Suppressor macrophage treated with lipopolysaccharide for 4 hours (primary cell): ENCODE measurements at regions not wholly inside any gene's neighbourhood (a gene's known extent, or its start where the extent isn't known, plus 50 kb on each side); places are given as distances from the start of the nearest gene placed in this dataset.
"Not testable (repeated sequence)": the region's sequence is repeated elsewhere in the genome, so short reads cannot be mapped to it uniquely, and the experiment has no call there.

Source experiments
- DNase-seq: peaks from one replicate; pipeline ENCODE4 v3.0.0-alpha.2; 2020

DNA sequence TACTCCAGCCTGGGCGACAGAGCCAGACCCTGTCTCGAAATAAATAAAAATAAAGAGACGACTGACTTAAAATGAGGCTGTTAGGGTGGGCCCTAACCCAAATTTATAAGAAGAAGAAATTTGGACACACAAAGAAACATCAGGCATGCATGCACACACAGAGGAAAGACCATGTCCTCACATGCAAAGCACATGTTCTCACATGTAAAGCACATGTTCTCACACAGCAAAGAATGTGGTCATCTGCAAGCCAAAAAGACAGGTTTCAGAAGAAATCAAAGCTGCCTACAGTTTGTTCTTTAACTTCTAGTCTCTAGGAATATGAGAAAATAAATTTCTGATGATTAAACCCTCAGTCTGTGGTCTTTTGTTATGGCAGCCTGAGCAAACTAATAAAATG lies 132.3 kb upstream of the CRIM1 start:
- DNase-seq: no peak

DNA sequence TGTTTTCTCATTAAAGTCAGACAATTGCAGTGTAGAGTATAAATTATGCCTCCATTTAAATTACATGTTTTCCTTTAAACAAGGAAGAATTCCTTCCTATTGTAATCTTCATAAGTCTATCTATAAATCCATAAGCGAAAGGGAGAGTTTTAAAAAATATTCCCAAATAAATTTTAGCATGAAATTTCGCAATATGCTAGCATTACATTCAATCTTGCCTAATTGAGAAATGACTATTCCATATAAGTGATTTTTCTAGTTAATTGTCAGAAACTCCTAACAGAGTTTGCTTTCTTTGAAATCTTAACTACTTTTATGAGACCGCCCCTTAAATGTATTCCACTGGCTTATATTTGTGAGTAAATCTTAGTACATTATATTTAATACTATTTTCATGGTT lies 133.1 kb upstream of the CRIM1 start:
- no peak for DNase-seq

DNA sequence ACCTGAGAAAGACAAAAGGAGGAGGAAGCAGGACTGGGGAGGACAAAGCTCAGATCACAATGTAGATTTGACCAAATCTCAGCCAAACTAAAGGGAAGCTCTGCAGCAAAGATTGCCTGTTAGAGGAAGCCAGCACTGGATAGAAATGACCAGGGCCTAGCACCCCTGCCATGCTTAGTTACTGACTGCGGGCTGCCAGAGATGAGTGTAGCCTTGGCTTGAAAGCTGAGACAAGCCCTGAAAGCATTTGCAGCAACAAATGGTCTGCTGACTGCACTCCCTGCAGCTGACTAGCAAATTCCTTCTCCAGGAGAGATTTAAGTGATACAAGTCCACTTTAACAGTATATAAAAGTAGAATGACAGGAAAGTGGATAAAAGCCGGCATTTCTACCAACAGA lies 140.9 kb upstream of the CRIM1 start:
- no peak for DNase-seq

DNA sequence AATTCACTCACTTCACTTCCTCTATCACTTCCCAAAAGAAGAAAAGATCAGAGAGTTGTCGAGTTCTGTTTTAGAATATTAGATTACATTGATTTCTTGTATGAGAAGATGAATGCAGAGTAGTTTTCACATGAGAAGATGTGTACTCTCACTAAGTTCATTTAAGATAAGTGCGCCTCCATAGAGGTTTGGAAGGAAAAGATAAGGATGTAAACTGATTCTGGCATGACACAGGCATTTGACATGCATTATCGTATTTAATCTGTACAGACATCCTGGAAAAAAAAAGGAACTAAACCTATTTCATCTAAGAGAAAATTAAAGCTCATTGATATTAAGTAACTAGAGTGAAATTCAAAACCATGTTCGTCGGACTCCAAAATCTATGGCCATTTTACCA lies 152.2 kb upstream of the CRIM1 start:
- no peak for DNase-seq

DNA sequence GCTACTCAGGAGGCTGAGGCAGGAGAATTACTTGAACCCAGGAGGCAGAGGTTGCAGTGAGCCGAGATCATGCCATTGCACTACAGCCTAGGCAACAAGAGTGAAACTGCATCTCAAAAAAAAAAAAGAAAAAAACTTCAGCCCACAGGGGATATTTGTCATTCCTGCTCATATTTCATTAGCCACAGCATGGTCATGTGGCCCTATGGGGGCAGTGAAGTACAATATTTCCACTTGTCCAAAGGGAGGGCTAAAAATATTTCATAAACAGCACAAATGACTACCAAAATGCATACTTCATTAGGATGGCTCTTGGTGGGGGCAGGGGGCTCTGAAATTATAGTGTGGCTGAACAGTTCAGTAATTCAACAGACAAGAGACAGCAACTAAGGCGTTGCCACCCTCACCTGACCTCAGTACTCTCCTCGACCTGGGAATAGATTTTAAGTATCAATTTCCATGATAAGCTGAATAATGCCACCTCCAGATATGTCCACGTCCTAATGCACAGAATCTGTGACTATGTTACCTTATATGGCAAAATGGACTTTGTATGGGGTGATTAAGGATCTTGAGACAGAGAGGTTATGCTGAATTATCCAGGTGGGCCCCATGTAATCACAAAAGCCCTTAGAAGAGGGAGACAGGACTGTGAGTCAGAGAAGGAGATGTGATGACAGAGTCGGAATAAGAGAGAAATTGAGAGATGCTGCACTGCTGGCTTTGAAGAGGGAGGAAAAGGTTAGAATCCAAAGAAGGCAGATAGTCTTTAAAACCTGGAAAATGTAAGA lies 158.2 kb upstream of the CRIM1 start:
- DNase-seq: no peak

DNA sequence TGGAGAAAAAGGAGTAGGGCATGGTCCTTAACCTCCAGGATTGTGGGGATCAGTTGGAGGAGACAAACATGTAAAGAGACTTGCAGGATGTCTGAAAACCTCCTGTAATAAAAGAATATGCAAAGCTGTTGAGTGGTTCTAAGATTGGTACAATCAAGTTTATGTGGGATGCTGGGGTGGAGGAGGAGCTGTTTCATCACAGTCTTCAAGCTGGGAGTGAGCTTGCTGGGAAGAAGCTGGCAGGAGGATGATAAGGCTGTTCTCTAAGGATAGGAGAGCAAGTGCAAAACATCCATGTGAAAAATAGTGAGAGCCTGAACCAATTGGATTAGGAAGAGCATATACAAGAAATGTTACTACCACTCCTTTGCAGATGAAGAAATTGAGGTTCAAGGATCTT lies 161.9 kb upstream of the CRIM1 start:
- no peak for DNase-seq

DNA sequence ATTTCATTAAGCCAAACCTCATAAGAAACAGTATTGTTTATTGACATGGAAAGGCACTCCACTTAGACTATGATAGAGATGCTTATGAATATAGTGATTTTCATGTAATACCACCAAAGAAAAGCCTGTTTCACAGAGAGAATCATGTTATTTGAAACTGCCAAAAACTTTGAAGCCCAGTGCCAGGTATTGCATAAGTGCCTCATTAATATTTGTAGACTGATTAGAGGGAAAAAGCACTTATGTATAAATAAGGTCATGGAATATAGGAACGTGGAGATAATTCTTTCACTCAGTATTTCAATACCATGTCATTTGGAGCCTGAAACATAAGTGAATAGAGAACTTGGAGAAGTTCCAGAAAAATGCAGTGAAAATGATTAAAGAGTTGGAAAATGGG lies 162.6 kb upstream of the CRIM1 start:
- no peak for DNase-seq

DNA sequence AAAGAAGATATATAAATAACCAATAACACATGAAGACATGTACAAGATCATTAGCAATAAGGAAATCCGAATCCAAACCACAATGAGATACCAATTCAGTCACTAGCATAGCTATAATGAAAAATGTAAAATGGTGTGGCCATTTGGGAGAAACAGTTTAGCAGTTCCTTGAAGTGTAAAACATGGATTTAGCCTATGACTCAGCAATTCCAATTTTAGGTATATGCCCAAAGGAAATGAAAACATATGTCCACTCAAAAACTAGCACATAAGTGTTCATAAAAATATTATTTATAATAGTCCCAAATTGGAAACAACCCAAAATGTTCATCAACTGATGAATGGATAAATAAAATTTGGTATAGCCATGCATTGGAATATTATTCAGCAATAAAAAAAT lies 165.5 kb upstream of the CRIM1 start:
- DNase-seq: no peak

DNA sequence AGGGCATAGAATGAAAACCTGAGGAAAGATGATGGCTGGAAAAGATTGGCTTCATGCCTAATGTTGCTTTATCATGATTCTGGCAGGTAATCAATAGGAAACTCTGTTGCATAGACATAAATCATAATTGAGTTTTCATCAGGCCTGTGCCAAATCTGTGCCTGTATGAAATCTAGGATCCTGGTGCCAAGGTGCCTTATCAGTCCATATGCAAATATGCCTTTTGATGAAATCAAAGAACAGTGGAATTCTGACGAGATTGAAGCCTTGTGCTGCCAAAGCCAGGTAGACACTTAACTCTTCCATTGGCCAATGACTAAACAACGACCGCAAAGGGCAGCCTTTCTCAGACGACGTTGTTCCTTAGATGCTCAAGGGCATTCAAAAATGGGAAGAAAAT lies 170.0 kb upstream of the CRIM1 start:
- no peak for DNase-seq

DNA sequence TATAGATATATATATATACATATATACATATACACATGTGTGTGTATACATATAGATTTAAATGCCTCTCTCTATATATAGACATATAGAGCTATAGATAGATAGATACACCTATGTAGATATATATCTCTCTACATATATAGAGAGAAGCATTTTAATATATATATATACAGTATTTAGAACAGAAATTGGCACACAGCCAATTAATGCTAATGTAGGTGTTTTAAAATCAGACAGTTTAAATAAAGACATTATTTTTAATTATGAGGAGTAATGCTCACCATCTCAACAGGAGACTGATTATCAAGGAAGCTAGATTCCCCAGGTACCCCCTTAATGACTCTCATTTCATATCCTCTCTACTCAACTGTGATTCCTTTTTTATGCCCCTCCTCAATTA lies 170.7 kb upstream of the CRIM1 start:
- no peak for DNase-seq

DNA sequence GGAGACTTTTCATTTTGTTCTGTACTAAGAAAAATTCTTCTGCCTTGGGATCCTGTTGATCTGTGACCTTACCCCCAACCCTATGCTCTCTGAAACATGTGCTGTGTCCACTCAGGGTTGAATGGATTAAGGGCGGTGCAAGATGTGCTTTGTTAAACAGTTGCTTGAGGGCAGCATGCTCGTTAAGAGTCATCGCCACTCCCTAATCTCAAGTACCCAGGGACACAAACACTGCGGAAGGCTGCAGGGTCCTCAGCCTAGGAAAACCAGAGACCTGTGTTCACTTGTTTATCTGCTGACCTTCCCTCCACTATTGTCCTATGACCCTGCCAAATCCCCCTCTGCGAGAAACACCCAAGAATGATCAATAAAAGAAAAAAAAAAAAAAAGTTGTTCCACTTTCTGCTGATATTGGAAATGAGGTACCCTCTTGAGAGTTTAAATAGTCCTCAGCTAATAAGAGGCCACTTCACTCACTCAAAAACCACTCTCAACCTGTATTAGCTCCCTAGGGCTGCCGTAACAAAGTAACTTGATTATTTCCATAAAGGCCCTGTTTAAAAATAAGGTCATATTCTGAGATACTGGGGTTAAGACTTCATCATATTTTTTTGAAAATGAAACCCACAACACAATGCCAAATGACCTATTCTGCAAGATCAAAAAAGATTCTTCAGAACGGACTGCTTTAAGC lies 174.6 kb upstream of the CRIM1 start:
- DNase-seq: not testable (repeated sequence)

DNA sequence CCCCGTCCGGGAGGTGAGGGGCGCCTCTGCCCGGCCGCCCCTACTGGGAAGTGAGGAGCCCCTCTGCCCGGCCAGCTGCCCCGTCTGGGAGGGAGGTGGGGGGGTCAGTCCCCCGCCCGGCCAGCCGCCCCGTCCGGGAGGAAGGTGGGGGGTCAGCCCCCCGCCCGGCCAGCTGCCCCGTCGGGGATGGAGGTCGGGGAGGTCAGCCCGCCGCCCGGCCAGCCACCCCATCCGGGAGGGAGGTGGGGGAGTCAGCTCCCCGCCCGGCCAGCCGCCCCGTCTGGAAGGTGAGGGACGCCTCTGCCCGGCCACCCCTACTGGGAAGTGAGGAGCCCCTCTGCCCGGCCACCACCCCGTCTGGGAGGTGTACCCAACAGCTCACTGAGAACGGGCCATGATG lies 175.3 kb upstream of the CRIM1 start:
- DNase-seq: not testable (repeated sequence)

DNA sequence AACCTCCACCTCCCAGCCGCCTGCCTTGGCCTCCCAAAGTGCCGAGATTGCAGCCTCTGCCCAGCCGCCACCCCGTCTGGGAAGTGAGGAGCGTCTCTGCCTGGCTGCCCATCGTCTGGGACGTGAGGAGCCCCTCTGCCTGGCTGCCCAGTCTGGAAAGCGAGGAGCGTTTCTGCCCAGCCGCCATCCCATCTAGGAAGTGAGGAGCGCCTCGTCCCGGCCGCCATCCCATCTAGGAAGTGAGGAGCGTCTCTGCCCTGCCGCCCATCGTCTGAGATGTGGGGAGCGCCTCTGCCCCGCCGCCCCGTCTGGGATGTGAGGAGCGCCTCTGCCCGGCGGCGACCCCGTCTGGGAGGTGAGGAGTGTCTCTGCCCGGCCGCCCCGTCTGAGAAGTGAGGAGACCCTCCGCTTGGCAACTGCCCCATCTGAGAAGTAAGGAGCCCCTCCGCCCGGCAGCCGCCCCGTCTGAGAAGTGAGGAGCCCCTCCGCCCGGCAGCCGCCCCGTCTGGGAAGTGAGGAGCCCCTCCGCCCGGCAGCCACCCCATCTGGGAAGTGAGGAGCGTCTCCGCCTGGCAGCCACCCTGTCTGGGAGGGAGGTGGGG lies 175.8 kb upstream of the CRIM1 start:
- not testable (repeated sequence) for DNase-seq

DNA sequence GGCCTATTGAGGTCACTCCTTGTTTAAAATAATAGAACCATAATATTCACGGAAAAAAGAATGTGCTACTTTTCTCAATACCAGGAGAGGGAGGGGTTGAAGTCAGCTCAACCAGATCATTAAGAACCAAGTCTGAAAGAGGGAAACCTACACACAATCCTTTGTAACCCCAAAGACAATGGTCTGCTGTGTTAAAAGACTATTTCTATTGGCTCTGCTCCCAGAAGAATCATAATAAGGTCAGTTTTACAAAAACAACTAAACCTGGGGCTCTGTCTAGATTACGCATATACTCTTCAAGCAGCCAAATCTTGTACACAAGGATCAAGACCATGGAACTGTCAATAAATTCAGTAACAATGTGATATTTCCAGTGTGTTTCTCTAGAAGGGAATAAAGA lies 177.2 kb upstream of the CRIM1 start:
- no peak for DNase-seq

DNA sequence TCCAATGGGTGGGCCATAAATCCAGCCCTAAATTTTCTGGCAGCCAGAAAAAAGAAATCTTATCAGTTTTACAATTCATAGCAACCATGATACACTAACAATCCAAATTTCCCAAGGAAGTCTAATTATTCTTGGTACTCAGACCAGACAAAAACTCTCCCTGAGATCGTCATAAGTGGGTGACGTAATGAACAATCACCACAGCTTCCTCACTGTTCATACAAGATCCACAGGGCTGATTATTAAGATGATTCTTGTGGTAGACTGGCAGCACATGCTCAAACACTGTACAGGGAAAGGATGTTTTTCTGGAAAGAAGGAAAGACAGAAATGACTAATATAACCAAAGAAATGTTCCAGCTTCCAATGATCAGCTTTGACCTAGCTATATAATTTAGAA lies 178.3 kb upstream of the CRIM1 start:
- DNase-seq: peak; percentile 4

DNA sequence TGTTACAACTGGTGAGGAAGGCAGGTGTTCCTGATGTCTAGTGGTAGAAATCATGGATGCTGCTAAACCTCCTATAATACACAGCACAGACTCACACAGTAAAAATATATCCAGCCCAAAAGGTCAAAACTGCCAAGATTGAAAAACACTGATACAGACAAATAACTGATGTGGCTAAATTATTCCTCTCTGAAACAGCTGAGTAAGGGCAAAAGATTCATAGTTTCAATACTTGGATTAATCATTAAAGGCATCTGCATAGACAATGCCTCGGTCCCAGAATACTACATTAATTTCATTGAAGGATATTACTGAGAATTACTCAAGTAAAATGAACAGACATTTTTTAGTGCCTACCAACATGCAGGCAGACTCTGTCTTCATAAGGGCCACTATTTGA lies 180.7 kb upstream of the CRIM1 start:
- no peak for DNase-seq

DNA sequence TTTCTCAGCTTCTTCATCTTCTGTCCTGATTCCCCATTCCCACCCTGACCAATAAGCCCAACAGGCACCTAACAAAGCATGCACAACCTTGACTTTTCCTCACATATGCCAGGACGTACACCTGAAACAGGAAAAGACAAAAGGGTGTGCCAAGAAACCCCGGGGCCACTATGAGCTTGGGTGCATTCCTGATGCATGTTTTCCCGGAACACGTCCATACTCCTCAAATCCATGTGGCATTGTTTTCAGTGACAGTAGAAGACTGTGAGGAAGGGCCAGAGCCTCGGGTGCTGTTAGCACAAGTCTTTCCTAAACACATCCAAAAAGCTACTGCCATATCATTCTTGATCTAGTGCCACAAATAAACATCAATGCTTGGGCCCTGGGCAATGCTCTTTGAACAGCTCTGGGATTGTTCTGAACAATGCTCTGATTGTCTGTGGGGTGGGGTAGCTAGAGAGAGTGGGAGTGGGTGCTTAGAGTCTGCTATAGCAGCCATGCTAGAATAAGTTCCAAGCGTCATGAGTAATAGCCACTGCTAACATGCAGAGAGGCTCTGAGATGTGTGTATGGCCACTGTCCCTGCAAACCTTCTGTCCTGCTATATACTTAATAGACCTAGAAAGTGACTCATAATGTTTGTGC lies 181.7 kb upstream of the CRIM1 start:
- no peak for DNase-seq

DNA sequence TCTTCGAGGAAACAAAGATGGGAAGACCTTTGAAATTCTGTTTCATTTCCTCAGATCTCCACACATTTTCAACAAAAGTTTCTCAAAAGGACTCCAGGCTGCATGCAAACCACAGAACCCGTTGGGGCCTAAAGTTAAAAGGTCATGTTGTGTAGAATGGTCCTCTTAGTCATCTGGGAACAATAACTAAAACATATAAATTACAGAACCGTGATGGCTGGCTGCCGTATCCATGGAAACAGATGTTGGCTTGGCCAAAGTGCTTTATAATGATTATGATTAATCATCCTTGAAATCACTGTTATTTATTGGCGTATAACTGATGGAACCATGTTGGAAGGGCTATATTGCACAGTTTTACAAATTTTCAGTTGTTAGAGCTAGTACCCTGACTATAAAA lies 182.8 kb upstream of the CRIM1 start:
- no peak for DNase-seq

DNA sequence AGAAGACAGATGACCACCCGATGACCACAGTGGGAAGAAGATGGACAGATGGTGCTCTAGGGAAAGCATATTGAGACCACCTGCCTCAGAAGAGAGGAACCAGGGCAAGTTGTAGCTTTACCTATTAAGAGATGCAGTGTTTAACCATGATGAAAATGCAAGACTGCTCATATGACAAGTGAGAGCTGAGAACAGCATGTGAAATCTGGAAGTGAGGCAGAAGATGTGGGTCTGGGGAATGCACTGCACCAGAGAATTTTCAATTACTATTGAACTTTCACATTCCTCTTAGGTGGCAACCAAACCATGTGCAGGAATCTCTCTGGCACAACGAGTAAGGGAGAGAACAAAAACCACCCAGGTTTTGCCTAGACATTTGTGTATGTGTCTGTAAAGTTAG lies 184.8 kb upstream of the CRIM1 start:
- DNase-seq: no peak

DNA sequence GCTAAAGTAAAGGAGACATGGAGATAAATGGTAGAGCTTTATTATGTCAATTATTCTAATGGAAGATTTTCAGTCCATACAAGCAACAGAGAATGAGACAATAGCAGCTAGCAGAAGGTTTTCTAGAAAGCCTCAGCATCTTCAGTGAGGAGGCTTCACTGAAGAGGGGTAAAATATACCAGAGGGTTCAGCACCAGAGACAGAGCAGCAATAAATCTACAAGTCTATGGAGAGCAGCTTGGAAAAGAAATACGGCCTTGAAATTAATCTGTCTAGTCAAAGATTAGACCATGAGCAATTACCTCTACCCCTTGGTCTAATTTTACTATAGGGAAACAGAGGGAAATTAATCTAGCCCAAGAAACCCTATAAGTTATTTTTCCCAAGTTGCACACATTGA lies 185.7 kb upstream of the CRIM1 start:
- DNase-seq: no peak

DNA sequence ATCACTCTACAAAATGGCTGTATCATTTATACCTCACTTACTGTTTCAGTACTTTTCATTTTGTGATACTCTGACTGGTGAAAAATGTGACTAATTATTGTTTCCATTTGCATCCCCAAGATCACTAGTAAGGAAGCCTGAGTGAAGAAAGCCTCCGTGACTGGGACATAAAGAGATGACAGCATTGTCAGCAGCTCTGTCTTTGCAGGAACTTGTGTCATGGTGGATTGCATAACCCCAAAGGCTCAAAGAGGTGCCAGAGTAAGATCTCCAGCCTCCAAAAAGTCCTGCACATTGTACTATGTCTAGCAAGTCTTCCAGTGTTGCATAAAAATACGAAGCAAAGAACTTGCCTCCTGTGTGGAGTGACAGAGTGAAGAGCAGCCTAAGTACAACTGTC lies 187.5 kb upstream of the CRIM1 start:
- DNase-seq: peak; percentile 77

DNA sequence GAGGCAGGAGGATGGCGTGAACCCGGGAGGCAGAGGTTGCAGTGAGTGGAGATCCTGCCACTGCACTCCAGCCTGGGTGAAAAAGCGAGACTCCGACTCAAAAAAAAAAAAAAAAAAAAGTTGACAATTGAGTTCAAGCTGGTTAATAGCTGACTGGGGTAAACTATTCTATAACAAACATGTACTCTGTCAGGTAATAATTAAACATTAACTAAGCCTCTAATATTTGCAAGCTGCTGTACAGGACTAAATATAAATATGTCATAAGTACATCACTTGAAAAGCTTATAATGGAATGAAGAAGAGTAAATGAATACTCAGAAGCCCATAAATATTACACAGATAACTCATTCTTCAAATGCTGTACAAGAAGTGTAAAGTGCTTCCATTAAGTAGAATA lies 190.4 kb upstream of the CRIM1 start:
- DNase-seq: no peak

DNA sequence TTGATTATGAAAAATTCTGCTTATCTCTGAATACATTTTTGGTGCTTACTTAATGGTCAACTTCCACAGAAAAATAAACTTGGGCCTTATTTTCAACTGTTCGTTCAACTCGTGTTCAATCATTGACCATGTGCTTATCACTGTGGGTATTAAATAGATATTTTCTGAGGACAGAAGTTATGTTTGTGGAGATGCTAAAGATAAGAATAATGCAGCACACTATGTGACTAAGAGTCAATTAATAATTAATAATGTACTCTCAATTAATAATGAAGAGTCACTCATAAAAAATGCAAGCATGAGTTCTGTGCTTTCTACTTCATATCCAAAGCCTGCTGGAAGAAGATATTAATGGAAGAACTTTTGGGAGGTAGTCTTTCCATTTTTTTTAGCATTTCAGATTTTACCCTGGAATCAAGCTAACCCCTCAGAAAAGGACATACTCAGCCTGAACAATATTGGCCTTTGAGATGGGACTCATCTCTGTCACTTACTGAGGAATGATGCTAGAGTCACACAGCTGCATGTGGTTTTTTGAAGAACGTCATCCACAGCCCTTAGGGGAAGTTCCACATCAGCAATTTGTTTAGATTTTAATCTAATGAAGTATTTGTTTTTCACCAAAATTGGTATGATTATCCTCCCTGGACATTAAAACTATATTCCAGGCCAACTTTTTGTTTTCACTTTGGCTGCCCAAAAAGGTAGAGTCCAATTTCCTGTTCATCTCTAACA lies 191.9 kb upstream of the CRIM1 start:
- DNase-seq: peak; percentile 28
